HG03457 (cell line): ENCODE measurements at regions not wholly inside any gene's neighbourhood (a gene's known extent, or its start where the extent isn't known, plus 50 kb on each side); places are given as distances from the start of the nearest gene placed in this dataset.

Experiments
- ATAC-seq: cut with Tn5 transposase; IDR thresholded peaks from one replicate; pipeline ENCODE4 v1.9.1; 2021; ENCODE audit warnings: moderate number of reproducible peaks; ENCODE audit not compliant: unreplicated experiment

DNA sequence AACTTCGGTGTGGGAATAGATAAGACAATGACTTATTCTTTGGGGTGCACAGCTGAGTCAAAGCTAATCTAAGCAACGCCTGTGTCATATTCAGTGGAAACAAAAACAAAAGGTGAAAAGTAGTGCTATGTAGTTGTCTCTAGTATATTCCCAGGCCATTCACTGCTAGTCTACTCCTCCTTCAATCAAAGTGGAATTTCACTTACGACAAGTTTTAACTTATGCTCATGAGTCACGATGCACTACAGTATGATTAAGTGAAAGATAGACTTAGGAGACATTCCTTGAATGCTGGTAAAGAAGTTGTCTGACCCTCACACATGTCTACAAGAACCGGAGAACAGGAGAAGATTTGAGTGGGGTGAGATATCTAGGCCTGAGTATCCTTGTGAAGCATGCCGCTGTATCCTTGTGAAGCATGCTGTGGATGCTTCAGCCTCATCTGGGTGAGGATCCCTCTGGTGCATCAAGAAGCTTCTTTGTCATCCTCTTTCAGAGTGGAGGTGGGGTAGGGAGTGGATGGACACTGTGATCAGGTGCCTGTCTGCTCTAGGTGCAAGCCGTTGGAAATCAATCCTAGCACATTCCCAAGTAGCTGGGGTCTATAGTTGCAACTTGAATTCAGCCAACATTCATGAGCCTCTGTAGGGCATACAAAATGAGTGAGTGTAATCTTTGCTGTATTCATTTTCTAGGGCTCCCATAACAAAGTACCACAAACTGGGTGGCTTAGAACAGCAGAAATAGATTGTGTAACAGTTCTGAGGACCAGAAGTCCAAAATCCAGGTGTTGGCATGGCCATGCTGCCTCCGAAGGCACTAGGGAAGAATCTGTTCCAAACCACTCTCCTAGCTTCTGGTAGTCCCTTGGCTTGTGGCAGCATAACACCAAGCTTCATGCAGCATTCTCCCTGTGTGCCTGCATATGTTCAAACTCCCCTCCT is 173.5 kb upstream of the FN1 start:
- no peak for ATAC-seq

- ATAC-seq = no peak
Measured at GRCh38 chr2:215607766-215608165, 171.9 kb upstream of the FN1 start.

GRCh38 chr2:215606219-215606618 is 170.4 kb upstream of the FN1 start:
- no peak for ATAC-seq

DNA sequence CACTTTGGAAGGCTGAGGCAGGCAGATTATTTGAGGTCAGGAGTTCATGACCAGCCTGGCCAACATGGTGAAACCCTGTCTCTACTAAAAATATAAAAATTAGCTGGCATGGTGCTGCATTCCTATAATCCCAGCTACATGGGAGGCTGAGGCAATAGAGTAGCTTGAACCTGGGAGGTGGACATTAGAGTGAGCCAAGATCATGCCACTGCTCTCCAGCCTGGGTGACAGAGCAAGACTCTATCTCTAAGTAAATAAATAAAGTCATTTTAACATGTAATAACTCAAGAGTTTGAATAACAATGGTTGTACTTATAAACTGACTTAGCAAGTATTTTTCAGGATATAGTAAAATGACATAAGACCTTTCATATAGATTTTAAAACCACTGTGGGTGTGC is 169.3 kb upstream of the FN1 start:
- ATAC-seq = no peak

- no peak for ATAC-seq
Measured at GRCh38 chr2:215604606-215605005, 168.7 kb upstream of the FN1 start.

DNA sequence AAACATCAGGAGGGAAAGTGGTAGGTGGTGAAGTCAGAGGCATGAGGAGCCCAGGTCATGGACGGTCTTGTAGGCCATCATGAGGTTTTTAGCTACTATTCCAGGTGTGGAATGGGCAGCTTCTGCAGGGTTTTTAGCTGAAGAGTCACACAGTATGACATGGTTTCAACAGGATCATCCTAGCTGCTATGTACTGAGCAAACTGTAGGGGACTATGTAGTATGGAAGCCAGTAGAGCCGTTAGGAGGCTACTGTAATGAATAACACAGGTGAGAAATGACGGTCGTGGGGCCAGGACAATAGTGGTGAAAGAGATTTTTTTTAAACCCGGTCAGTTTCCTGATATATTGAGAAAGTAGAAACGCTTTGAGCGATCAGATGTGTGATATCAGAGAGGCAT is 167.6 kb upstream of the FN1 start:
- ATAC-seq = no peak

GRCh38 chr2:215602997-215603396 is 167.1 kb upstream of the FN1 start:
- no peak for ATAC-seq

DNA sequence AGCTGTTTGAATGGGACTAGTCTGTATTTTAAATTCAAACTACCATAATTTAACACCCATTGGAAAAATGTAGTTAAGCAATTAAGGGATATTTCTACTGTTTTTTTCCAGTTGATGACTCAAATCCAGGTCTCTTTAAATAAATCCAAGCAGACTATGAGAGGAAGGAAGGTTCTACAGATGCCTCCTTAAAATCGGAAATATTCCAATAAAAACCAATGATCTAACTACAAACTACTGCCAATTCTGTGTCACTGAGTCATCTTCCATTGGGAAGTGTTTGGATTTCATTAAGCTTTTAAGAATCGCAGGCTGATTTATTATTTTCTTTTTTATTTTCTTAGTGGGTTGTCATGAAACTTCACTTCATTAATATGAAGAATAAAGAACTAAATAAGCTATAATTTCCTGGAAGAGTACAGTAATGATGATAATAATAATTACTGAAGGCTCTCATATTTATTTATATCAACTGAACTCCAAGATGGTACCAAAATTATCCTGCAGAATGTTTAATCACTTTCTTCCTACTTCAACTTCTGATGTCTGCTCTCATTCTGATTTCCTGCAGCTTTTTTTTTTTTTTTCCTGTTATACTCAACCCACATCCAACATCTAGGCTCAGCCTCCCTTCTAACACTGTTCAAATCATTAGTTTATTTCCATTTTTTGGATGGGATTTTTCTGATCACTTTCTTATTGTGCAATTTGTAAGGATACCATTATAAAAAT is 166.3 kb upstream of the FN1 start:
- no peak for ATAC-seq

GRCh38 chr2:215601526-215601925 is 165.7 kb upstream of the FN1 start:
- ATAC-seq = no peak

- no peak for ATAC-seq
Measured at GRCh38 chr2:215598376-215598975, 162.6 kb upstream of the FN1 start.

GRCh38 chr2:215597577-215597976 is 161.7 kb upstream of the FN1 start:
- ATAC-seq = no peak

GRCh38 chr2:215594766-215595165 is 158.9 kb upstream of the FN1 start:
- no peak for ATAC-seq

- ATAC-seq = no peak
Measured at GRCh38 chr2:215590010-215590745, 154.3 kb upstream of the FN1 start.

DNA sequence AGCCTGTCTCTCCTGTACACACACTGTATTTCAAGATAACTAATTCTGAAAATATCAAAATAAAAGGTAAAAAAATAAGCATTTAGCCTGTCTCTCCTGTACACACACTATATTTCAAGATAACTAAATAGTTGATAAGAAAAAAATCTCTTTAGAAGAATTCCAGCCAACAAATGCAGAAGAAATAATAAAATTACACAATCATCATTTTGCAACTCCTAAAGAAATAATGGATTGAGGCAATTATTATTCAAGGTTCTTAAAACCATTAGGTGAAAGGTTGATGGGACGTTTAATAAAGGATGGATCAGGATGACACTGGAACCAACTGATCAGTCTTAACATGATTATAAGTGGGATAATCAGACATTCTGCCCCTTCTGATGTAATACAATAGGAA is 148.0 kb upstream of the FN1 start:
- no peak for ATAC-seq

- ATAC-seq = no peak
Measured at GRCh38 chr2:215579809-215580208, 143.9 kb upstream of the FN1 start.

GRCh38 chr2:215577356-215577755 is 141.5 kb upstream of the FN1 start:
- ATAC-seq = no peak

DNA sequence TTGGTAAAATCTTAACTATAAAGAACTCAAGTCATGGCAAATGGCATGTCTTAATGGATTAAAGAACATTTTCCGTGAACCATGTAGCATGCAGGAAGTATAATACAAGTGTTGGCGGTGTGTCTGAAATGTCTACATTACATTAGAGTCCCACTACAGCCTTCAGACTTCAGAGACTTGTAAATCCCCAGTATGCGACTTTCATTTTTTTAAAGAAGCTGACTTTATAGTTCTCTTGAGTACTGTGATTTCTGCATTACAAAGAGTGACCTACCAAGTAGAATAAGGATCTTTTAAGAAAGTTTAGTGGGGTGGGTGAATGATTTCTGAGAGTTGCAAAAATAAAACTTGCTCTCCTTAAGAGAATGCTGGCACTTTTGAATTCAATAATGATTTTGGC is 140.7 kb upstream of the FN1 start:
- ATAC-seq = no peak

- no peak for ATAC-seq
Measured at GRCh38 chr2:215573496-215573895, 137.6 kb upstream of the FN1 start.

DNA sequence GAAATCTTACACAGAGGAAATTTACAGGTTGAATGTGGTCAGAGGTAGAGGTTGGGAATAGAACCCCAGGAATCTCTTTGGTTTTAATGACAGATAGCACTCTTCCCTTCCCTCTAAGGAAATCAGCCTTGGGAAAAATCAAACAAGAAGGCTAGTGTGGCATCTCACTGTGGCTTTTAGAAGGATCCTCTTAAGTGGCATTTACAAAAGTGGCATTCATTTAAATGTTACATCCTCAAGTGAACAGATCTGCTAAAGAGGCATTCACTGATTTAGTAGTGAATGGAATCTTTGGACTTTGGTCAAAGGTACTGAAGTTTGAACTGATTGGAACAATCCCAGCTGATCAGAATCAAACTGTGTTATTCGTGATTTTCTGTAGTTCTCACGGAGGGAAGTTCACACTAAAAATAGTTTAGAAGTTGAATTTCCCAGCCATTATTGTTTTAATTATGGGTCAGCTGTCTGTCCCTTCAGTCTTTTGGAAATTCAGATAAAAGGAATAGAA is 136.5 kb upstream of the FN1 start:
- no peak for ATAC-seq

DNA sequence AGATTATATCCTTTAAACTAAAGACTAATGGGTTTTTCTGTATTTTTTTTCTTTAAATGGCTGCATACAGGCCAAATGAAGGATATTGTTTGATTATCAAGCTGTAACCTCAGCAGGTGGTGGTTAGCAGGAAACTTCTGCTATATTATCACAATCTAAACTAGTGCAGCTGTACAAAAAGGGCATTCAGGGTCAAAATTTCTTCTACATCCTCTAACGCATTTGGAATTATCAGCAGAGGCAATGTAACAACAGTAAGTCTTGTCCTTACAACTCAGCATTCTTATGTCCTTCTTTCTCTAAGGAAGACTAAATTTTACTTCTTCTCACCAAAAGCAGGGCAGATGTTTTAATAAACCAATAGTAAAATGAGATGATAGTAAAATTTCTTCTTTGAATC is 135.8 kb upstream of the FN1 start:
- ATAC-seq = no peak

- peak; percentile 61 for ATAC-seq
Measured at GRCh38 chr2:215567504-215567903, 131.6 kb upstream of the FN1 start.
